Tongue (tissue), 1 donor: ENCODE measurements at regions not wholly inside any gene's neighbourhood (a gene's known extent, or its start where the extent isn't known, plus 50 kb on each side); places are given as distances from the start of the nearest gene placed in this dataset.

Experiments used
- DNase-seq: peaks from one replicate; pipeline ENCODE4 v3.0.0-alpha.2; 2015

DNA sequence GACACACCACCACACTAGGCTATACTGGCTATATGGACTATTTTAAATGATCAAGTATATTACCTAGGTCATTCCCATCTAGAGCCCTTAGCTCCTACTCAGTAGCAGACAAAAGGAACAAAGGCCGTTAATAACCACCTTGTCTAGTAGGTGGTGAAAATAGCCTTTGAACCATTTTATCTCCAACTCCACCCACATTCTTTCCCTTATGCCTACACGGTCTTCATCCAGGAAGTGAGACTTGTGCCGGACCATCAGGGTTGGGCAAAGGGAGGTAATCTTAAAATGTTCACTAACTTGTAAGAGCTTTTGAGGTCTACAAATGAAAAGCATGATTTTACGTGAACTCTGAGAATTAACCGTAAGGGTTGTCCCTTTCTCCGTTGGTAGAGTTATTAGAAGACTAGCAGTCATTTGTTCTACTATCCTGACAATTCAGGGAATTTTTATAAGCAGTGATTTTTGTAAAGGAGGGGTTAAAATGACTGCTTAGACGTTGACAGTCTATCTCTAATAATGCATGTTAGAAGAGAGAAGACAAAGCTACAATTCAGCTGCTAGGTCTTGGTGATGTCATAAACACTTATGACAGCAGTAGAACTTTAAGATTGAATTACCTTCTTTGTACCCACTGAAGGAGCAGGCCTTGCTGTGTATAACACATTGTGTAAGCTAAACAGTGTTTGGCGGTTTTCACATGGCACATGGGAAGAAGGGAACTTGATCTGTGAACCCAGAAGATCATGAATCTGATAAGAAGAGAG is 371.8 kb upstream of the JAG1 start:
- DNase-seq: peak; percentile 28

DNA sequence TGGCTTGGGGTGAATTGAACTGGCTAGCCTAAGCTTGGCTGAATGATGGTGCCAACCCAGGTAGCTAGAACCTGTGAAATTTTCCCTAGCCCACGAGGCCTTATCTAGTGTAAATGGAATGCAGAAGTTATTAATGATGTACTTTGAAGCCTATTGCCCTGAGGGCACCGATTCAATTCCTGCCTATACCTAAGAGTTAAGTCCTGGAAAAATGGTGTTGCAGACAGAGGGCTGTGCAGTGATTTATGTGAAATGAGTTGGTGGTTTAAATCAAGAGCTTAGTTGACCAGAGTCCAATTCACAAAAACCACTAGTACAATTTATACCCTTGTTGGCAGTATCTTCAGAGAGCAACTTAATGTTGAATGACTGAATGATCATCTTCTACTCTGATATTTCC is 373.8 kb upstream of the JAG1 start:
- DNase-seq: no peak

DNA sequence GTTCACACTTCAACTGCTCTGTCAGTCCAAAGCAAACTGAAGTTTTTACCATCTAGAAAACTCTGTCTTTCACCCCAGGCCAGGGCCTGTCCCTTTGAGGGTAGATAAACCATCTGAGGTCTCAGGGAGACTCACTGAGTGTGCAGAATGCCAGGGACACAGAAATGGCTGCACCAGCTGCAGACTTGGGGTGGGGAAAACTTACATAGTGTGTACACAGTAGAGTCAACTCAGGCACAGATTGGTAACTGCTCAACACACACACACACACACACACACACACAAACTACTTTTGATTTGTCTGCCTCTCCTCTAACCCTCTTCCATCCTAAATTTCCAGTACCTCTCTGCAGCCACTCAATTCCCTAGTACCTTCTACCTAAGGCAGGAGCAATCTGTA is 374.9 kb upstream of the JAG1 start:
- no peak for DNase-seq

DNA sequence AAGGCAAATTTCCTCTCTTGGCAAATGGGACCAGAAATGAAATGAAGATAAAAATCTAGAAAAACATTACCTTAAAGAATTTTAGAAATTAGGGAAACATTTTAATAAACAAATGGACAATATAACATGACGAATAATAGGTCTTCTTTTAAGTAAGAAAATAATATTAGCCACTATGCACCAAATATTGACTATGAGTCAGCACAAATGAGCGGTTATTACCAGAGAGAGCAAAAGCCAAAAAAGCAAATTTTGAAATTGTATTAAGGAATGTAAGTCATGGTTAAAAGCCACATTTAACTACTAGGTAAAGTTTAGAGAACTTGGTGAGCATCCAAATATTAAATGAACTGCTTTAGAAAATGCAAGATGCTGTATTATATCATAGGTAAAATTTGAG is 376.6 kb upstream of the JAG1 start:
- DNase-seq: no peak

DNA sequence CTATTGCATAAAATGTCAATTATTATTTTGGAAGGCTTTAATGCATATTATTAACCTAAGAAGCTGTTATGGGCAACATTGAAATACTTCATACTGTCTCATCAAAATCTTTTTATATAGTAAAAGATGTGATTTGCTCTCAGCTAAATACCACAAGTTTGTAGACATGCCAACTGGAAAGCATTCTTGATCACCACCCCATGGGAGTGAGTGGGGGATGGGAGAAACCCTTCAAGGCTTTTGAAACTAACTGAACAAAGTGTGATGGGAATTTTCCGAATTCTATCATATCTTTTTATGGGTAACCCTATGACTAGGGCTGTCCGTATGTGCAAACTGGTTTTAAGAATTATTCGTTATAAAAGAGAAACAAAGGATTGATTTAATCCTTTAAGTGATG is 377.3 kb upstream of the JAG1 start:
- DNase-seq: no peak

DNA sequence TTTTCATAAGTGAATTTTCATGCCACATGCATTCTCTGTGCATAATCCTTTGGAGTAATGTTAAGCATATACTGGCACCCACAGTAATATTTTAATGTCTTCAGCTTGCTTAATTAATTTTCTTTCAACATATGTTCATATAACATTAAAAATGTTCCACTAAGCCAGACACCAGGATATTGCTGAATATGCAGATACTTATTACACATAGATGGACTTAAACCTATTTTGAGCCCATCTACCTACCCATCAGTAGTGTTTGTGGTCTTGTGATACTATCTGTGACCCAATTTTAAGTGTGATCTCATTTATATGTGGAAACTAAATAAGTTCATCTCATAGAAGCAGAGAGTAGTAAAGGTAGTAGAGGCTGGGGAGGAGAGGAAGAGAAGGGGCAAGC is 379.5 kb upstream of the JAG1 start:
- DNase-seq: no peak

DNA sequence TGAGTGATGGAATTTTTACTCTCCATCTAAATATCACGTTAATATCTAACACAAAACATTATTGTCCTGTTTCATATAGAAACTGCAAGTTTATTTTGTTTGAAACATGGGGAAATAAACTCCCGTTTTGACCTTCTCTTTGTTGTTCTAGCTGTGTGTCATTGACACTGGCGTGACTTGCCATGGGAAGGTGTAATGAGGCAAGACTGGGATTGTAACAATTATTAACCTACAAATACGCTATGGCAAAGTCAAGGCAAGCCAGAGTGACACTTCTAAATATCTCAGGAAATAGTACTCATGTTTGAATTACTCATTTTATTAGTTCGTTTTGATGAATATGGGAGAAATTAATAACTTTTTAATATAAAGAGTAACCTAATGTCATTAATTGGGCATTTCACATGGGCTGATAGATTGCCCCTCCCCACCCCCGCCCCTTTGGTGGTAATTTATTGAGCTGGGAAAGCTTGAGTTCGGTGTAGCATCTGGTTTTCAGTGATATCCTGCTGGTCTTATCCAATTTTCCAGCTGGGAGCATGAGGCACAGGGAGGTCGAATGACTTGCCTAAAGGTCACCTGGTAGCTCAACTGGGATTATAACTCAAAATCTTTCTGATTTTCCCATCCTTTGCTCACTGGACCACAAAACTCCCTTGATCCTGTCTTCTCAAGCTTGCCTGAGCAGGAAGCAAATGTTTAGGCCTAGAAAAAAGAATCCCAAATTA is 380.6 kb upstream of the JAG1 start:
- DNase-seq: no peak

DNA sequence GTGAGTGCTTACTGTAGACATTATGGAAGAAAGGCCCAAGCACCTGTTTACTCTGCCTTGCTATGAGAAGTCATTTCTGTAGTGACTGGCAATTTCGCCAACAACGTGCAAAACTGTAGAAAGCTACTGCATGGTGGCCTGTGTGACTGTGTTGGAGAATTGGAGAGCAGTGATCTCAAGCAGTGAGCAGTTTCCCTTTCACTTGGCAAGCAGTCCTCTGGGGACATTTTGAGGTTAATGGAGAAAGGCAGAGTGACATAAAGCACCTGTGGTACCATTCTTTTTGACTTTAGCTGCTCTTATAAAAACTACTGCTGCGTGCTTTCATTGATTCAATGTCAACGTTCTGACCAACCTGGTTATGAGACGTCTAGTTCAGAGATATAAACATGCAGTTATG is 382.6 kb upstream of the JAG1 start:
- DNase-seq: no peak

DNA sequence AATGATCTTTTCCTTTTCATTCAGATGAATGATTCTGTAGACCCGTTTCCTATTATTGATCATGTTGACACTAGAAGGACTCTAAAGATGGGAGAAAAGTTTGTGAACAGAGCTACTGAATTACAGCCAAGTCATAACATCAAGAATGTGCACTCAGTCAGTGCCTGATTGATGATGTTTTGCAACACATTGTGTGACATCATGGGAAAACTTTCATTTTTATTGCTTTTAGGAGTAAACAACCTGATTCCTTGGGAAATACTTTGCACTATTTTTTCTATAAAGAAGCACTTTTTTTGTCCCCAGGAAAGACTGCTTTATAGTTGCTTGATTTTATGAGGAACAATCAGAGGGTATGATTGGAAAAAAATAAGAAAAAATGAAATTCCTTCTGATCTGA is 383.8 kb upstream of the JAG1 start:
- no peak for DNase-seq

DNA sequence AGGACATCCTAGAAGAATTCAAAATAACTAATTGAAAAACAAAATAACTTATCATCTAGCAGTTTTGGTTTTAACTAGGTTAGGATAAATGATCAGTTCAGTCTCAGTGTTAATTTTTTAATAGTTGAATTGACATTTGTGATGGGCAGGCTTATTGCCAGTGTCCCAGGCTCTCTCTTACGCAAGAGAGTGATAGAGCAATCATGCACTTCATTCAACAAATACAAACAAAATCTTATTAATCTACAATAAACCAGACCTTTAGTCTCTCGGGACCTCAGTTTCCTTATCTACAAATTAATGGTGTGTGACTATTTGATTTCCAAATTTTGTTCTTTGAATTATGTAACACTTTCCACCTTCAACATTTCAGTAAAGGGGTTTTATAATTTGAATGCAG is 385.9 kb upstream of the JAG1 start:
- DNase-seq: no peak

DNA sequence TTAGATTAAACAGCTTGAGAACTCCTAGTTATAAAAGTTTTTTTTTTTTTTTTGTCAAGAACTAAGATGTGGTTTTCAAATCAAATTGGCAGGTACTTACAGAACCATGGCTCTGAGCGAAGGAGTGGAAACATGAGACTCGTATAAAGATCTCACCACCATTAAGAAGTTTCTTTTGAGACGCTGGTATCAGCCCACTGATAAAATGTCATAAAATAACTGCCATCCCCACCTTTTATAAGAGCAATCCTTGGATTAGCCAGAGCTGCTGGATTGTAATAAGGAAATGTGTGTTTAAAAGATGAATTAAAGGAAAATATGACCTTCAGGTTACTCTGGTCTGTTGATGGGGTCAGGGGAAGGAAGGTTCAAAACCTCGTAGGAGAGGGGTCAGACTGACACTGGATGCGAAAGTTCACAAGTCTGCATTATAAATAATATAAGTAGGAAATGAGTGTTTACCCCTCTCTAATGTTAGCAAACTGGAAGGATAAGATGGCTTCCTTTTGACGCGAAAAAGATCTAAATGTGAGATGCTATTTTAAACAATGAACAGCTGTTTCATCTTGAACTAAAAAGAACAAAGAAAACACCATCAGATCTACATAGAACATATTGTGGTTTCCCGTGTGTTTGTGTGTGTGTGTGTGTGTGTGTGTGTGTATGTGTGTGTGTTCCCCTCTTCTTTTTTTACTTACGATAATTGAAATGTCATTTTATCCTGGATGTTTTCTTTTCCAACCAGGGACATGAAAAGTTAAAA is 386.8 kb upstream of the JAG1 start:
- DNase-seq: no peak

DNA sequence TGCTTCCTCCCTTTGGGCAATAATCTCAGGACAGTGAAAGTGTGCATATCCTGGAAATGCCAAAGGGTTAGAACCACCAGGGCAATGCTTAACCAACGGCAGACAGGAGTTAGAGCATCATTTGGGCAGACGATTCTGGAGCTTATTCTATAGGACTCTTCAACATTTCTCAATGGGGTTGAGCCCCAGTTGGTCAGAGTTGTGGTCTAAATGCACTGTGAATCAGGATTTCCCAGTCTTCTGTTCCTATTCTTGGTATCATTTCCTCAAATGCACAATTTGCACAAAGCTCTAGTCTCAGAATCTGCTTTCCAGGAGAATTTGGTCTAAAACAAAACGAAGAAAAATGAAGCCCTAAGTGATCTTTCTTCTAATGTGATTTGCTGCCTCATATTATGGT is 389.6 kb upstream of the JAG1 start:
- no peak for DNase-seq

DNA sequence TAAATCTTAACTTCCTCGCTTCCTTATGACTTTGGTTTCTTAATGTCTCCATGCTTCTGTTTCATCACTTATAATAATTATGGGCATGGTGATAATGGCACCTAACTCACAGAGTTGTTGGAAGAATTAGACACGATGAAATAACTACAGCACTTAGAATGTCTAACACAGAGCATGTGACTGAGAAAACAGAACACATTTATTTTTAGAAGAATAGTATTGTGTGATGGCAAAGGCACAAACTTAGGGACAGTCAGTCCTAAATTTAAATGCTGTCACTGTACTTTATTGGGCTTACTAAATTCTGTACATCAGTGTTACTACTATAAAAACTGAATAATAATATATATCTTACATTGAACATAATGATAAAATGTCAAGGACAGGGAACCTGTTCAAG is 391.1 kb upstream of the JAG1 start:
- no peak for DNase-seq

DNA sequence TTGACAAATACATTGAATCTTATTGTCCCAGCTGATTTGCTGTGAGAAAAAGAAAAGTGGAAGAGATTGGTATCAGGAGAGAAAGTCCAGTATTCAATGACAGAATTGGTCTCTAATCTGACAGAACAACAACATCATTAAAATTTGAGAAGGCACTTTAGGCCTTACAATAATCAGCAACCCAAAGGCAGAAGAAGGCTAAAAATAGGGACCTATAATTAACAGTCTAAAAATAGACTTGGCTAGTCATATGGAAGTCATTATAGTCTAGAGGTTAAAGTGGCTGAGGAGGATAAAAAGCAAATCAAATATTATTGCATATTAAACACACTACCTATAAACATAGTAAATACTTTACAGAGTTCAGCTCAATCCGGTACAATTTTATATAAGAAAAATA is 393.6 kb upstream of the JAG1 start:
- DNase-seq: peak; percentile 18

DNA sequence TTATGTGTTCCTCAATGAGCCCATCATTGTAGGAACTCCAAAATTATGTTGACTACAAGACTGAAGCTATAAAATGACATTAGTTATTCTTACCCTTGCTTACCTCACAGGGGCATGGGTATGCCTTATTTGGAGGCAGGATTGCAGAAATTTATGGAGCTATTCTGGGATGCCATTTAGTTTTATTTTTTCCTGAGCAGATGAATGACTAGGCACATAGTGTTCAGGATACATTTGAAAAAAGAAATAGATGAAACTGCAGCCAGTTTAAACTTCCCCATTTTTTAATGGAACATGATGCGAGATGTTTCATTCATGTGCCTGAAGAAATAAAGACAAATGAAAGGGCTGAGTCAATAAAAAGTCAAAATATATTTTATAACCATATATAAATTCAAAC is 399.2 kb upstream of the JAG1 start:
- no peak for DNase-seq

DNA sequence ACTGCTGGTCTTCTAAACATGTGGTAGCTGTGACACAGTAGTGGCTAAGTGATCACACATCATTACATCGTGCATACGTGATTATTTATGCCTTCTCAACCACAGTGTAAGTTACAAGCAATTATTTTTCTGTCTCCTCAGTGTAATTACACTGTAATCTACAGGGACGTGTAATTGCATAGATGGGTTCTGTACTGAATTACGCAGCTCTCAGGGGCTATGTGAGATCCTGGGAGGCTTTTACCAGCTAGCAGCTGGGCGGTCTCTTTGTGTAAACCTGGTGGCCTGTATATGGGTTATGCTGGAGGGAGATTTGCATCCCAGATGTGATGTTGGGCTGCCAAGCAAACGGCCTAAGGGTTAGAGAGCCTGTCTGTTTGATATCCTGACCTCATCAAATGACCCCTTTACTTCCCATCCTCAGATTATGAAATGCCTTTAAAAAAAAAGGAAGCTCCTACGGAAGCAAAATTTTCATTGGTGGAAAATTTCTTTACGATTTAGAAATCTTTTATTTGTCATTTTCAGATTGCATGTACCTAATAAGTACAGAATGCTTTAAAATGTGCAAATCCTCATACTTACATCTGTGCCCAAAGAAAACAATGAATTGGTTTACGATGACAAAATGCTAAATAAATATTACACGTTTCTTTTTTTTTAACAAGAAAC is 402.8 kb upstream of the JAG1 start:
- DNase-seq: no peak

DNA sequence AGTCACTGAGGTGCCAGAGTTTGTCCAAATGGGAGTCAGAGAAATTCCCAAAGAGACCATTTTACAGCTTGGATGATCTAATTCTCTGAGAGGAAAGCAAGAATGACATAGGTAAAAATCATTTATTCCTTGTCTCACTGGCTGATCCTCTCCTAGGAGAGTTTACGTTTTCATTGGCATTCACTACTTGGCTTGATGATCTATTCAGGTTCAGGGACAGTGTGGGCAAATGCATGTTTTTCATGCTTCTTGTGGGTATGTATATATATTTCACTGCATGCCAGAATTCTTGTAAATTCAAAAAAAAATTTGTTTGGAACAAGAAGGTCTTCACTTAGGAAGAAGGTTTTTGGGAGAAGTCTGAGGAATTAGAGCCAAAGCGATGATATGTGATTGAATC is 403.4 kb upstream of the JAG1 start:
- DNase-seq: no peak

DNA sequence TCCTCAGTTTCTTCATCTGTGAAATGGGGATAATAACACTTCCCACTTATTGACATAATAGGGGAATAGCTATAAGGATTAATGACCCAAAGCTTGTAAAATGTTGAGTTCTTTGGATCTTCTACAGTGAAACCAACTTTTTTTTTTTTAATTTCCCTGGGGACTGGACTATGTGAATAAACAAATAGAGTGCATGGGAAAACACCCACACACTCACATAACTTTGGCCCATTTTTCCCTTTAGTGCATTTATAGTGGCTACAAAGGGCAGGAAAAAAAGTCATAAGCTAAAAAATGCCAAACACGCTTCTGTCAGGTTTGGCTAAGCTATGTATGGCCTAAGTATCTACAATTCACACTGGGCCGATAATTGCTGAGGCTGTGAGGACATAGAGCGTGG is 406.2 kb upstream of the JAG1 start:
- no peak for DNase-seq

DNA sequence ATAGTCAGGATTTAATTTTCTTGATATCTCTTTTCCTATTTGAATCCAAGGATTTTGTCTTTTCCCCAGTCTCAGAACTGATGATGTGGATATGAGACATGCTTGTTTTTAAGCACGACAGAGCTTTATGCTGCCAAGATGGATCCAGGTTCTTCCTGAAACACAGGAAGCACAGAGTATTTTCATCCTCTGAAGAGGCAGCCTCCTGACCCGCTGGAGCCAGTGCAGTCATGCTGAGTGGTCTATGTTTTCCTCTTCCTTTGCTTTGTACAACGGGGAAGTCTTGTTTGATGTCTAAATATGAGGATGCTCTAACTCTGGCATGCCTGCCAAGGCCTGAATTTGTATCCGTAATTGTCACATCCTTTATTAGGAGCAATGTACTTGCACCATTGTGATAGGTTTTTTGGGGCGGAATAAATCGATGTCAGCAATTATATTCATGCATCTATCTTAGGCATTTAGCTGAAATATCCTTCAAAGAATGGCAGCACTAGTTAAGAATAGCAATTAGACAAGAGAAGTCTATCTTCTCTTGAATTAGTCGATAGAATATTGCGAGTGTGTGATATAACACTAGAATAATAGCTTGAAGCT is 407.1 kb upstream of the JAG1 start:
- DNase-seq: no peak

DNA sequence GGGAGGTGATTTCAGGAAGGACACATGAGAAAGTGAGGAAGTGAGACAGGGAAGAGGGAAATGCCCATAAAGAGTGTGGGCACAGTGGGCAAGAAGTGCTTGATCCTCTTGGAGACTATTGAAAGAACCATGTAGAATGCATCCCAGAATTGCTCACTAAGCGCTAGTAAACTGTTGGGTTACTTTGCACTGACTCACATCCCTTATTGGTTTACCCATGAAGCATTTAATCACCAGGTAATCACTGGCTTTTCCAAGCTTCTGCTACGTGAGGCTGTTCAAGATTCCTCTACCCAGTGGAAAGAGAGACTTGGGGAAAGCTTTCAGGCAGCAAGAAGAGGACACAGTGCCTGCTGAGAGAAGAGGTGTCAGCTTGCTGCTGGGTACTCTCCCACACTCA is 410.0 kb upstream of the JAG1 start:
- DNase-seq: no peak

DNA sequence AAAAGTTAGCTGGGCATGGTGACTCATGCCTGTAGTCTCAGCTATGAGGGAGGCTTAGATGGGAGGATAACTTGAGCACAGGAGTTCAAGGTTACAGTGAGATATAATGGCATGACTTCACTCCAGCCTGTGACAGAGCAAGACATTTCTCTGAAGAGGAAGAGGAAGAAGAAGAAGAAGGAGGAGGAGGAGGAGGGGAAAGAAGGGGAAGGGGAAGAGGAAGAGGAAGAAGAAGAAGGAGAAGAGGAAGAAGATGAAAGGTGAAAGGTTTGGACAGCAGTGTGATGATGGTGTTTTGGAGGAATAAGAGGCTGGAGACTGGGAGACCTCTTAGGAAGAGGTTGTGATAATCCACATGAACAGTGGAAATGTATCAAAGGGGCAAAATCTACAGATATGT is 410.7 kb upstream of the JAG1 start:
- DNase-seq: no peak

DNA sequence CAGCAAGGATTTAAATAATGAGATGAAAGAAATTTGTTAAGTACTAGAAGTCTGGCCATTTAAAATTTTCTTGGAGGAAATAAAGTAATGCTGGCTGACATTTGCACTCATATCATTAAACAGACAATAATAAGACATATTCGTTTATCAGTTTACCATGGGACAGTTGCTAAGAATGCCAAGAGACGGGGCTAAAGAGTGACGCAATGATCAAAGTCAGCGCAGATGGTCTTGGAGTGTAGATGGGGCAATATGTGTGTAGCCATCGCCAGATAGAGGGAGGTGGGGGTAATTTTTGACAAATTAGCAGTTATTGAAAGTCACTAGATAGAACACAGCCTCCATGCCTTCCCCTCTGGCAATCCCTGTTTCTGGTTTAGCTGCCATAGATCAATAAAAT is 413.2 kb upstream of the JAG1 start:
- no peak for DNase-seq

DNA sequence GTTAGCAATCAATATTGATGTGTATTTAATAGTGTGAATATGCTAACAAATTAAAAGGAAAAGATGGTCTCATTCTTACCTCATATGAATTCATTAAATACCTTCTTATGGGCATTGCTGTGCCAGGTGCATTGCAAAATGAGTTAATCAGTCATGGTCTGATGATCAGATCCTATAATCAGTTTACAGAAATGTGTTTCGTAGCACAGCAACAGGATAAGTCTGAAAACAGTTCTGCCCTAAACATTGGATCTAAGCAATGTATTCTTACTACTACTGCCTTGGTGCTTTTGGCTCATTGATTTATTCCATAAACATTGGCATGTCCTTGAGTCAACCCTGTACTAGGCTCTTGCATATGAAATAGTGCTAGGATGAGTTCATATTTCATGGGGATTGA is 417.0 kb upstream of the JAG1 start:
- DNase-seq: no peak
